Gastrocnemius medialis (tissue), 4 donors: ENCODE measurements at regions not wholly inside any gene's neighbourhood (a gene's known extent, or its start where the extent isn't known, plus 50 kb on each side); places are given as distances from the start of the nearest gene placed in this dataset.

ENCODE experiments used
- ATAC-seq, 2 donors: fragments of 150-250 bp; one replicate each; pipeline ENCODE4 v1.9.1; 2016
- DNase-seq, 2 donors: peaks; one replicate each; pipeline ENCODE4 v3.0.0-alpha.2; 2019
- H3K27ac ChIP-seq, 4 donors: fragments of 200-600 bp; sonication (generic); 1 replicate in 1 of 4; 2 replicates in 3 of 4; pipeline ENCODE4 v1.5.1; 2016 to 2018; ENCODE audit warnings: mild to moderate bottlenecking in 2 of 4, moderate library complexity in 1 of 4
- H3K27me3 ChIP-seq, 3 donors: fragments of 200-600 bp; sonication (generic) in 2 of 3; 1 replicate in 1 of 3; 2 replicates in 2 of 3; pipeline versions ENCODE4 v1.5.1 to v1.6.0; 2016 to 2019; ENCODE audit warnings: mild to moderate bottlenecking in 1 of 3, moderate library complexity in 1 of 3
- H3K36me3 ChIP-seq, 2 donors: fragments of 200-600 bp; sonication (generic) in 1 of 2; one replicate each; pipeline ENCODE4 v1.5.1; 2017 to 2018
- H3K4me1 ChIP-seq, 2 donors: fragments of 200-600 bp; sonication (generic) in 1 of 2; one replicate each; pipeline ENCODE4 v1.5.1; 2016 to 2017; ENCODE audit warnings: mild to moderate bottlenecking in 2 of 2
- H3K4me3 ChIP-seq, 4 donors: fragments of 200-600 bp; sonication (generic) in 3 of 4; 1 replicate in 1 of 4; 2 replicates in 3 of 4; pipeline ENCODE4 v1.5.1; 2016 to 2019; ENCODE audit warnings: mild to moderate bottlenecking in 2 of 4
- H3K9me3 ChIP-seq, 3 donors: fragments of 200-600 bp; sonication (generic) in 2 of 3; 1 replicate in 1 of 3; 2 replicates in 2 of 3; pipeline ENCODE4 v1.5.1; 2016 to 2019
- POLR2A ChIP-seq, 2 donors: fragments of 450-650 bp; IDR thresholded peaks; one replicate each; pipeline ENCODE4 v1.6.1; 2017; ENCODE audit warnings: antibody characterized with exemption in 2 of 2, mild to moderate bottlenecking in 2 of 2, moderate library complexity in 2 of 2
- in situ Hi-C, 4 donors: fragments of 200-750 bp; cut with MboI; loops; one replicate each; pipeline versions ENCODE4 v1.15.0 to v1.8.0; 2017; ENCODE audit warnings: low sequenced_read_pairs in 4 of 4
- intact Hi-C: fragments of 100-400 bp; cut with DNase I; formaldehyde crosslinking; loops from one replicate; pipeline ENCODE4 v1.15.1; 2023; ENCODE audit warnings: low total_unique reads
- TF ChIP-seq, protein P1 (sequence below), 5 experiments: fragments of 450-650 bp in 3 of 5; fragments of 200-600 bp in 2 of 5; sonication (generic) in 2 of 5; IDR thresholded peaks in 4 of 5; conservative IDR thresholded peaks in 1 of 5; 1 replicate in 4 of 5; 2 replicates in 1 of 5; pipeline ENCODE4 v1.5.1; 2016 to 2019; ENCODE audit warnings: antibody characterized with exemption in 5 of 5, mild to moderate bottlenecking in 3 of 5, moderate library complexity in 3 of 5

DNA sequence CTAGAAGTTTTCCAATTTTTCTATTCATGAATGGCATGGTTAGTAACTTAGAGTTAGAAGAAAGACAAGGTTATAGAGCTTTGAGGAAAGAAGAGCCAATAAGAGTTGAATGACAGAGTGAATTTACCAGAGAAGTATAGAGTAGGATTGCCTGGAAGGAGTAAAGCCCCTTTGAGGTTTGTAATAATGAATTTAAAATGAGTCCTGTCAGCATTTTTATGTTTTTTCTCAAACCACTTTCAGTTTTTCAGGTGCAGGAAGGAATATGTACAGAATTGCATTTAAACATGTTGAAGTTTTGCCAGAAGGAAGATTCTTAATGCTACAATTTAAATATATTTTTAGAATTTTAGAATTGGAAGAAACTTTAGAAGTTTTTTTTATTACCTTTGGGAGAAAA, 408.3 kb downstream of the DSC3 start:
- Histone ChIP-seq H3K9me3 (no peaks in the 10 kb centered on the region), H3K36me3 (no peaks in the 10 kb centered on the region), H3K27me3 (no peaks in the 10 kb centered on the region), H3K4me3 (no peak overlapping the region), H3K4me1 (no peaks in the 10 kb centered on the region), H3K27ac (no peak overlapping the region)
- in situ Hi-C loops (no loop called here), intact Hi-C loops (no loop called here)
- no peak for DNase-seq
- no peak for ATAC-seq
- TF ChIP-seq, protein P1, sequence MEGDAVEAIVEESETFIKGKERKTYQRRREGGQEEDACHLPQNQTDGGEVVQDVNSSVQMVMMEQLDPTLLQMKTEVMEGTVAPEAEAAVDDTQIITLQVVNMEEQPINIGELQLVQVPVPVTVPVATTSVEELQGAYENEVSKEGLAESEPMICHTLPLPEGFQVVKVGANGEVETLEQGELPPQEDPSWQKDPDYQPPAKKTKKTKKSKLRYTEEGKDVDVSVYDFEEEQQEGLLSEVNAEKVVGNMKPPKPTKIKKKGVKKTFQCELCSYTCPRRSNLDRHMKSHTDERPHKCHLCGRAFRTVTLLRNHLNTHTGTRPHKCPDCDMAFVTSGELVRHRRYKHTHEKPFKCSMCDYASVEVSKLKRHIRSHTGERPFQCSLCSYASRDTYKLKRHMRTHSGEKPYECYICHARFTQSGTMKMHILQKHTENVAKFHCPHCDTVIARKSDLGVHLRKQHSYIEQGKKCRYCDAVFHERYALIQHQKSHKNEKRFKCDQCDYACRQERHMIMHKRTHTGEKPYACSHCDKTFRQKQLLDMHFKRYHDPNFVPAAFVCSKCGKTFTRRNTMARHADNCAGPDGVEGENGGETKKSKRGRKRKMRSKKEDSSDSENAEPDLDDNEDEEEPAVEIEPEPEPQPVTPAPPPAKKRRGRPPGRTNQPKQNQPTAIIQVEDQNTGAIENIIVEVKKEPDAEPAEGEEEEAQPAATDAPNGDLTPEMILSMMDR (IDR thresholded peaks at IDR 0.05 in 4 of 5, conservative IDR thresholded peaks at IDR 0.05 in 1 of 5) = no peak
- no peak for TF ChIP-seq POLR2A (IDR thresholded peaks at IDR 0.05)

DNA sequence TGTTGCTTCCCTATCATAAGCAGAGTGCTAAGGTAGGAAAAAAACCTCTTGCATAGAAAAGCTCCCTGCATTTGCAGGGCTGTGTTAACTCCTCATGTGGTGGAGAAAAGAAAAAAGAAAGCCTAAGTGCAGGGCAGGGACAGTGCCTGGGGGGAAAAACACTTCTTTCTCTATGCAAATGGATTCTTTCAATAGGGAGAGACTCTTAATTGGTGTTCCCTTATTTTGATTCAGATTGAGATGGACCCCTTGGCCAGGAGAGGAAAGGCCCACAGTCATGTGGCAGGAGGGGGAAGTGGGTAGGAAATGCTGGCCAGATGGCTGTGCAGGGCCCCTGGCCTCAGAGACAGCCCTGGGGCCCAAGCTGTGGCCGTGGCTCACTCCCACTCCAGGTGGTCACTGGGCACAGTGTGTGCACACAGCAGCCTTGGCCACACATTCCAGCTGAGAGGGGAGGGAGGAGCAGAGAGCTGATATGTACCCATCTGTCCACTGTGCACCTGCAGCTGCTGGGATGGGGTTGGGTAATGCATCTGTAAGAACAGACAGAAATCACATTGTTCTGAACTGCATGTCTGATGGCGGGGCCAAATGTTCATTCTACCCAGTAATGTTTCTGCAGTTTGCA, 410.4 kb downstream of the DSC3 start:
- no peak for ATAC-seq

DNA sequence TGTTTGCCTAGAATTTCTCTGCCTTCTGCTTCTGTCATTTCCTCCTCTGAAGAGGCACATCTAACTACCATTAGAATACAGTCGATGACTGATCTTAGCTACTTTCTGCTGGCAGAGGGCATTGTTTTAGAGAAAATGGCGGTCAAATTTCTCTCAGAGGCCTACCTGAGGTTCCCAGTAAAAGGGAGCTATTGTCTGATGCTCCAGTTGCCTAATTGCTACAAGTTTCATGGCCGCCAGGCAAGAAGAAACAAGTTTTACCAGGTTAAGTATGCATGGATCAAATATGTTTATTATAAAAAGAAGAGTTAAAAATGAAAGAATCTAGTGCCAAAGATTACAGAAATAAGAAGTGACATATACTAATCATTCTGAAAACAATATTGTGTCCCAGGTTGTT, 416.6 kb downstream of the DSC3 start:
- TF ChIP-seq, protein P1 (IDR thresholded peaks at IDR 0.05 in 4 of 5, conservative IDR thresholded peaks at IDR 0.05 in 1 of 5) = no peak
- TF ChIP-seq POLR2A (IDR thresholded peaks at IDR 0.05) = no peak
- H3K9me3 ChIP-seq = no peaks in the 10 kb centered on the region
- H3K36me3 ChIP-seq = no peaks in the 10 kb centered on the region
- in situ Hi-C loops = no loop called here
- DNase-seq (no peak), ATAC-seq (no peak)
- H3K4me1 ChIP-seq = no peaks in the 10 kb centered on the region
- no peaks in the 10 kb centered on the region for H3K27me3 ChIP-seq
- intact Hi-C loops = no loop called here
- H3K4me3 ChIP-seq = no peak overlapping the region
- no peak overlapping the region for H3K27ac ChIP-seq

More for the DNA sequence above, 410.4 kb downstream of the DSC3 start:
- no peaks in the 10 kb centered on the region for H3K27me3 ChIP-seq
- DNase-seq = no peak
- intact Hi-C loops (no loop called here), in situ Hi-C loops (no loop called here)
- TF ChIP-seq POLR2A (IDR thresholded peaks at IDR 0.05) = no peak
- TF ChIP-seq, protein P1 (IDR thresholded peaks at IDR 0.05 in 4 of 5, conservative IDR thresholded peaks at IDR 0.05 in 1 of 5) = no peak
- no peaks in the 10 kb centered on the region for H3K4me1 ChIP-seq
- no peak overlapping the region for H3K27ac ChIP-seq
- H3K9me3 ChIP-seq = no peaks in the 10 kb centered on the region
- H3K4me3 ChIP-seq = no peak overlapping the region
- no peaks in the 10 kb centered on the region for H3K36me3 ChIP-seq

DNA sequence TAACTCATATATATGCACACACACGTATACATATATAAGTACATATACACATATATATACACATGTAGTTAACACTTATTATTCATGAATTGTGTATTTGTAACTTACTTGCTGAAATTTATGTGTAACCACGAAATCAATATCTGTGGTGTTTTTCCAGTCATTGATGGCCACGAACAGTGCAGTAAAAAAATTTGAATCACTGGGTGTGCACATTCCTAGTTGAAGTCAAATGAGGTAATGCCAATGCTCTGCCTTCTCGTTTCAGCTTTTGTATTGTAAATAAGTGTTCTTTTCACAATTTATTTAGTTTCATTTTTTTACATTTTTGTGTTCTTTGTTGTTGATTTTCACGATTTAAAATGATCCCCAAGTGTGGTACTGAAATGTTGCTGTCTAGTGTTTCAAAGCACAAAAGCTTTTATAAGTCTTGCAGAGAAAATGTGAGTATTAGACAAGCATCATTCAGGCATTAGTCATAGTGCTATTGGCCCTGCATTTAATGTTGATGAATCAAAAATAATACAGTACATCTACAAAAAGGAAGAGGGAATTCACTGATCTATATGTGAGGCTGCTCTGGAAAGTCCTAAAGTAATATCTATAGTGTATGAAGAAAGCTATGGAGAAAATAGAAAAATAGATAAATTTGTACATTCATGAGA, 419.0 kb downstream of the DSC3 start:
- no peak for ATAC-seq
- intact Hi-C loops = no loop called here

More for the DNA sequence above, 419.0 kb downstream of the DSC3 start:
- no peaks in the 10 kb centered on the region for H3K27me3 ChIP-seq
- no peak for TF ChIP-seq POLR2A (IDR thresholded peaks at IDR 0.05)
- TF ChIP-seq, protein P1 (IDR thresholded peaks at IDR 0.05 in 4 of 5, conservative IDR thresholded peaks at IDR 0.05 in 1 of 5) = no peak
- in situ Hi-C loops = no loop called here
- H3K36me3 ChIP-seq = no peaks in the 10 kb centered on the region
- no peak overlapping the region for H3K27ac ChIP-seq
- H3K9me3 ChIP-seq = no peaks in the 10 kb centered on the region
- no peaks in the 10 kb centered on the region for H3K4me1 ChIP-seq
- no peak overlapping the region for H3K4me3 ChIP-seq
- no peak for DNase-seq
